OCI-LY7 (cell line): ENCODE measurements at regions not wholly inside any gene's neighbourhood (a gene's known extent, or its start where the extent isn't known, plus 50 kb on each side); places are given as distances from the start of the nearest gene placed in this dataset.

Experiments
- CTCF ChIP-seq: fragments of 200-600 bp; sonication (generic); conservative IDR thresholded peaks from 2 replicates; pipeline ENCODE4 v1.5.1; 2014; ENCODE audit warnings: mild to moderate bottlenecking, antibody characterized with exemption, low read length, moderate library complexity, mixed read lengths
- EZH2phosphoT487 ChIP-seq: fragments of 200-600 bp; sonication (generic); IDR thresholded peaks from 2 replicates; pipeline ENCODE4 v1.6.1; 2018; ENCODE audit warnings: low read depth, borderline replicate concordance, mild to moderate bottlenecking, mixed run types, antibody characterized with exemption, low read length, moderate library complexity, mixed read lengths

GRCh38 chr22:49196046-49196511 lies 631.6 kb downstream of the BRD1 start:
- no peak for TF ChIP-seq CTCF
- TF ChIP-seq EZH2phosphoT487: no peak
